Lung (tissue), 11 donors: ENCODE measurements at regions not wholly inside any gene's neighbourhood (a gene's known extent, or its start where the extent isn't known, plus 50 kb on each side); places are given as distances from the start of the nearest gene placed in this dataset.
"Not testable (repeated sequence)": the region's sequence is repeated elsewhere in the genome, so short reads cannot be mapped to it uniquely, and the experiment has no call there.

Experiments used
- ATAC-seq: fragments of 200-7000 bp; cut with Tn5 transposase; one replicate; pipeline ENCODE4 v1.9.1; 2020; ENCODE audit warnings: moderate number of reproducible peaks; ENCODE audit not compliant: insufficient read depth, low FRiP score
- DNase-seq, 3 donors: peaks; one replicate each; pipeline ENCODE4 v3.0.0-alpha.2; 2013 to 2017
- H3K27ac ChIP-seq, 2 donors: one replicate each; pipeline ENCODE4 v1.5.1; 2013; ENCODE audit warnings: mild to moderate bottlenecking in 2 of 2, moderate library complexity in 2 of 2, control low read depth in 1 of 2, inconsistent platforms in 1 of 2, low read depth in 1 of 2, low read length in 1 of 2
- H3K27me3 ChIP-seq, 3 donors: one replicate each; pipeline ENCODE4 v1.5.1; 2013; ENCODE audit warnings: low read length in 2 of 3; ENCODE audit not compliant: control insufficient read depth in 3 of 3, insufficient read depth in 3 of 3
- H3K36me3 ChIP-seq, 4 donors: one replicate each; pipeline ENCODE4 v1.5.1; 2013; ENCODE audit warnings: low read length in 4 of 4, mild to moderate bottlenecking in 1 of 4, moderate library complexity in 1 of 4; ENCODE audit not compliant: control insufficient read depth in 4 of 4, insufficient read depth in 4 of 4
- H3K4me1 ChIP-seq, 5 donors: one replicate each; pipeline ENCODE4 v1.5.1; 2013; ENCODE audit warnings: low read length in 5 of 5, mild to moderate bottlenecking in 2 of 5, moderate library complexity in 1 of 5; ENCODE audit not compliant: control insufficient read depth in 5 of 5, insufficient read depth in 5 of 5
- H3K4me3 ChIP-seq: one replicate; pipeline ENCODE4 v1.5.1; 2013; ENCODE audit warnings: mild to moderate bottlenecking, control low read depth, moderate library complexity
- H3K9ac ChIP-seq, 2 donors: one replicate each; pipeline ENCODE4 v1.5.1; 2013; ENCODE audit warnings: low read length in 2 of 2, control low read depth in 1 of 2; ENCODE audit not compliant: insufficient read depth in 1 of 2
- H3K9me3 ChIP-seq, 4 donors: one replicate each; pipeline ENCODE4 v1.5.1; 2013; ENCODE audit warnings: low read length in 3 of 4, mild to moderate bottlenecking in 1 of 4, moderate library complexity in 1 of 4; ENCODE audit not compliant: control insufficient read depth in 4 of 4, insufficient read depth in 3 of 4
- CTCF ChIP-seq: IDR thresholded peaks from 2 replicates; pipeline ENCODE4 v1.5.1; 2012; ENCODE audit warnings: mild to moderate bottlenecking; ENCODE audit errors: control extremely low read depth, extremely low read depth
- WGBS, 2 donors: extraction: QIAGEN DNeasy Blood & Tissue Kit; methylation state at CpG; one replicate each; pipeline ENCODE4 v1.1.7; 2013; 5-methylcytosine and 5-hydroxymethylcytosine counted together
- donor health status: control.
- donor health status: control.
- donor health status: Bipolar disorder and iron deficiency.
- donor health status: healthy.
- donor health status: DM: yes; HTN: yes; CAD: no.

GRCh38 chr7:13628239-13629001 lies 361.0 kb downstream of the ETV1 start:
- ATAC-seq (no peak), DNase-seq (no peak)
- no peaks in the 10 kb centered on the region for H3K27me3 ChIP-seq
- no peak overlapping the region for H3K9ac ChIP-seq
- H3K4me3 ChIP-seq: no peak overlapping the region
- WGBS, 2 donors: 85 to 87% methylated on average over 6 of the region's 6 CpGs
- TF ChIP-seq CTCF: no peak
- H3K27ac ChIP-seq: no peak overlapping the region
- no peaks in the 10 kb centered on the region for H3K4me1 ChIP-seq
- H3K9me3 ChIP-seq: no peaks in the 10 kb centered on the region
- no peaks in the 10 kb centered on the region for H3K36me3 ChIP-seq

- not testable (repeated sequence) for H3K4me3 ChIP-seq, H3K27ac ChIP-seq, H3K36me3 ChIP-seq, ATAC-seq, H3K27me3 ChIP-seq, H3K4me1 ChIP-seq, H3K9me3 ChIP-seq, DNase-seq, H3K9ac ChIP-seq
- 61 to 78% methylated on average over 1 of the region's 2 CpGs for WGBS, 2 donors
These were observed 358.0 kb downstream of the ETV1 start for GRCh38 chr7:13631207-13632049.

- Histone ChIP-seq H3K27ac (no peak overlapping the region), H3K36me3 (no peaks in the 10 kb centered on the region), H3K9me3 (no peaks in the 10 kb centered on the region), H3K27me3 (no peaks in the 10 kb centered on the region), H3K4me1 (no peaks in the 10 kb centered on the region), H3K4me3 (no peak overlapping the region), H3K9ac (no peak overlapping the region)
- no peak for ATAC-seq
- DNase-seq: no peak
- no peak for TF ChIP-seq CTCF
- 84 to 88% methylated on average over 3 of the region's 3 CpGs for WGBS, 2 donors
These were observed 355.6 kb downstream of the ETV1 start for GRCh38 chr7:13633857-13634256.

GRCh38 chr7:13639396-13639795 lies 350.1 kb downstream of the ETV1 start:
- 64 to 67% methylated on average over 4 of the region's 4 CpGs for WGBS, 2 donors
- peak; percentile 48 to 60 (median 53) for DNase-seq
- ATAC-seq: no peak

More at GRCh38 chr7:13639396-13639795, 350.1 kb downstream of the ETV1 start:
- TF ChIP-seq CTCF: no peak
- Histone ChIP-seq H3K27me3 (no peaks in the 10 kb centered on the region), H3K9ac (no peak overlapping the region), H3K36me3 (no peaks in the 10 kb centered on the region), H3K9me3 (no peaks in the 10 kb centered on the region), H3K4me1 (peaks cover 0 to 10% (median 0%) of the 10 kb centered on the region in 5 donors), H3K27ac (no peak overlapping the region), H3K4me3 (no peak overlapping the region)
